Neuron (in vitro differentiated cells): ENCODE measurements at regions not wholly inside any gene's neighbourhood (a gene's known extent, or its start where the extent isn't known, plus 50 kb on each side); places are given as distances from the start of the nearest gene placed in this dataset.
"Not testable (repeated sequence)": the region's sequence is repeated elsewhere in the genome, so short reads cannot be mapped to it uniquely, and the experiment has no call there.

ENCODE experiments used
- H2AFZ ChIP-seq: one replicate; pipeline ENCODE4 v1.6.1; 2013; ENCODE audit warnings: low read depth, mild to moderate bottlenecking, inconsistent platforms, low read length, moderate library complexity
- H3K27me3 ChIP-seq: one replicate; pipeline ENCODE4 v1.6.1; 2013; ENCODE audit warnings: low read length; ENCODE audit not compliant: insufficient read depth
- H3K36me3 ChIP-seq: one replicate; pipeline ENCODE4 v1.6.1; 2013; ENCODE audit warnings: low read length; ENCODE audit not compliant: insufficient read depth
- H3K4me1 ChIP-seq: one replicate; pipeline ENCODE4 v1.6.1; 2013; ENCODE audit warnings: low read length; ENCODE audit not compliant: insufficient read depth
- H3K4me3 ChIP-seq: 2 replicates; pipeline ENCODE4 v1.5.1; 2013; ENCODE audit warnings: mild to moderate bottlenecking, low read length, moderate library complexity
- H3K9me3 ChIP-seq: one replicate; pipeline ENCODE4 v1.6.1; 2013; ENCODE audit warnings: low read length

GRCh38 chr12:25347716-25348592 lies 97.2 kb upstream of the KRAS start:
- H3K4me1 ChIP-seq, result no peaks in the 10 kb centered on the region
- no peaks in the 10 kb centered on the region for H3K36me3 ChIP-seq
- no peak overlapping the region for H2AFZ ChIP-seq
- no peak overlapping the region for H3K4me3 ChIP-seq
- no peaks in the 10 kb centered on the region for H3K9me3 ChIP-seq
- no peaks in the 10 kb centered on the region for H3K27me3 ChIP-seq

DNA sequence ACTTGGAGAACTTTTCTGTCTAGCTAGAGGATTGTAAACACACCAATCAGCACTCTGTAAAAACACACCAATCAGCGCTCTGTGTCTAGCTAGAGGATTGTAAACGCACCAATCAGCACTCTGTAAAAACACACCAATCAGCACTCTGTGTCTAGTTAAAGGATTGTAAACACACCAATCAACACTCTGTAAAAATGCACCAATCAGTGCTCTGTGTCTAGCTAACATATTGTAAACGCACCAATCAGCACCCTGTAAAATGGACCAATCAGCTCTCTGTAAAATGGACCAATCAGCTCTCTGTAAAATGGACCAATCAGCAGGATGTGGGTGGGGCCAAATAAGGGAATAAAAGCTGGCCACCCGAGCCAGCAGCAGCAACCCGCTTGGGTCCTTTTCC lies 91.1 kb upstream of the KRAS start:
- H2AFZ ChIP-seq, H3K4me3 ChIP-seq, H3K9me3 ChIP-seq, H3K36me3 ChIP-seq, H3K4me1 ChIP-seq, H3K27me3 ChIP-seq: not testable (repeated sequence)

GRCh38 chr12:25337916-25338315 lies 87.2 kb upstream of the KRAS start:
- Histone ChIP-seq H3K9me3 (no peaks in the 10 kb centered on the region), H2AFZ (no peak overlapping the region), H3K4me1 (no peaks in the 10 kb centered on the region), H3K4me3 (no peak overlapping the region), H3K36me3 (no peaks in the 10 kb centered on the region), H3K27me3 (no peaks in the 10 kb centered on the region)

DNA sequence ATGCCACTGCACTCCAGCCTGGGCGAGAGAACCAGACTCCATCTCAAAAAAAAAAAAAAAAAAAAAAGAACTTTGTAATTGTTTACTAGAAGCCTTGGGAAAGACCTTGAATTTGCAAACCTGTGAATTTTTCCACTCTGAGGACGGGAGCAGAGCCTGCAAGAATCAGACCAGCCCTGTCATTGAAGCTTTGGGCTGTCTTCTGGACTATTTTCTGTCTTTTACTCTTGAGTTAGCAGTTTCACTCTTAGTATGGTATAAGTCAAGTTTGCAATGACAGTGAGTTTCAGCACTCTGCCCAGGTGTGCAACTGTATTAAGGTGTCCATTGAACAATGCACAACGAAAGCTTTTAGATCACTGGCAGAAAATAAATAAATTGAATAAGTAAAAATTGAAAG lies 81.4 kb upstream of the KRAS start:
- H3K27me3 ChIP-seq, result no peaks in the 10 kb centered on the region

GRCh38 chr12:25328072-25328712 lies 77.5 kb upstream of the KRAS start:
- H3K36me3 ChIP-seq, result no peaks in the 10 kb centered on the region
- H3K4me1 ChIP-seq, result peaks cover 4% of the 10 kb centered on the region
- H3K9me3 ChIP-seq, result no peaks in the 10 kb centered on the region
- no peaks in the 10 kb centered on the region for H3K27me3 ChIP-seq
- no peak overlapping the region for H2AFZ ChIP-seq
- H3K4me3 ChIP-seq, result no peak overlapping the region

More for the DNA sequence above, 81.4 kb upstream of the KRAS start:
- H2AFZ ChIP-seq, result no peak overlapping the region
- no peak overlapping the region for H3K4me3 ChIP-seq
- H3K36me3 ChIP-seq, result no peaks in the 10 kb centered on the region
- H3K4me1 ChIP-seq, result peaks cover 4% of the 10 kb centered on the region
- no peaks in the 10 kb centered on the region for H3K9me3 ChIP-seq

DNA sequence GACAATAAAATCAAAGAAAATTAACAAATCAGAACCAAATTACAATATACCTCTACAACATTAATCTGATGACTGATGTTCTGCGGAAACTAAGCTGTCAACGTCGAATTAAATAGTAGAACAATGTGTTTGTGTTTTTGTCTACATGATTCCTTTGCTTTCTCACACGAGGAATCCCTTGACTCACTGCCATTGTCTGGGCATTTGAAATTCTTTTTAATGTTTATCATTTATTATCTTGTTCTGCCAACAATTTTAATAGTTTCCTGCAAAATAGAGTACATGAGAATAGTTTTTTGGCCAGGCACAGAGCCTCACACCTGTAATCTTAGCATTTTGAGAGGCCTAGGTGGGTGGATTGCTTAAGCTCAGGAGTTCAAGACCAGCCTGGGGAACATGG lies 76.6 kb upstream of the KRAS start:
- no peaks in the 10 kb centered on the region for H3K9me3 ChIP-seq
- no peaks in the 10 kb centered on the region for H3K36me3 ChIP-seq
- H2AFZ ChIP-seq, result no peak overlapping the region
- H3K4me1 ChIP-seq, result peaks cover 4% of the 10 kb centered on the region
- no peak overlapping the region for H3K4me3 ChIP-seq
- no peaks in the 10 kb centered on the region for H3K27me3 ChIP-seq

DNA sequence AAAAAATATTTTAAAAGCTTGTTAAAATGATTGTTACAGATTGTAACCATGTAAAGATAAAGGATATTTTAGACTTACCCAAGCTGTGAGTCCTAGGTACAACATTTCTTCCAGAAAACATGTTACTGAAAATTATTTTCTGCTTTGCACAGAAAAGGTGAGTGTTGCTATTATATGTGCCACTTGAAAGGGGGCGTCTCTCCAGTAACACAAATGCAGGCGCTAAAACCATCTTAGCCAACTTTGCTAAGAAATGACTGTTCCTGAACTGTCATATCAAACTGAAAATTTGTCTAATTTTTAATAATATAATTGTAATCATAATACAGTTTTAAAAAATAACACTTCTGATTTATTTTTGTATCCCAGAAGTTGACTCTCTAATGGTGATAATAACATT lies 75.6 kb upstream of the KRAS start:
- no peaks in the 10 kb centered on the region for H3K27me3 ChIP-seq
- no peaks in the 10 kb centered on the region for H3K9me3 ChIP-seq
- H2AFZ ChIP-seq, result no peak overlapping the region
- peaks cover 4% of the 10 kb centered on the region for H3K4me1 ChIP-seq
- no peaks in the 10 kb centered on the region for H3K36me3 ChIP-seq
- no peak overlapping the region for H3K4me3 ChIP-seq

DNA sequence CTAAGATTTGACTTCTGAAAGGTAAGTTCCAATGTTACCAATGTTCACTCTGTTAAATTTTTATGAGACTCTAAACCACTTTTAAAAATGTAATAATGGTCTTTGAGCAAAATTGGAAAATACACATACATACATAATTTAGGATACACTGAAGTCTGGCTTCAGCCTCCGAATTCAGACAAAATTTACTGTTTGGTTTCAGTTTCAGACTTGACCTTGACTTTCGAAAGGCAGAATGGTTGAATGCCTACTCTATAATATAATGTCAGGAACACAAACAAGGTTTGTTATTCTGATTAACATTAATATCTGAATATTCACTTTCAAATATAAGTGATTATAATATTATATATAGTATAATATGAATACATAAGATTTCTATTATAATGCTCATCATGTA lies 74.1 kb upstream of the KRAS start:
- no peak overlapping the region for H3K4me3 ChIP-seq
- peaks cover 4% of the 10 kb centered on the region for H3K4me1 ChIP-seq
- H3K9me3 ChIP-seq, result no peaks in the 10 kb centered on the region
- H2AFZ ChIP-seq, result no peak overlapping the region
- H3K36me3 ChIP-seq, result no peaks in the 10 kb centered on the region
- H3K27me3 ChIP-seq, result no peaks in the 10 kb centered on the region

GRCh38 chr12:25323581-25323982 lies 72.9 kb upstream of the KRAS start:
- no peaks in the 10 kb centered on the region for H3K36me3 ChIP-seq
- no peak overlapping the region for H3K4me3 ChIP-seq
- no peak overlapping the region for H2AFZ ChIP-seq
- no peaks in the 10 kb centered on the region for H3K9me3 ChIP-seq
- no peaks in the 10 kb centered on the region for H3K27me3 ChIP-seq
- H3K4me1 ChIP-seq, result peaks cover 4% of the 10 kb centered on the region

DNA sequence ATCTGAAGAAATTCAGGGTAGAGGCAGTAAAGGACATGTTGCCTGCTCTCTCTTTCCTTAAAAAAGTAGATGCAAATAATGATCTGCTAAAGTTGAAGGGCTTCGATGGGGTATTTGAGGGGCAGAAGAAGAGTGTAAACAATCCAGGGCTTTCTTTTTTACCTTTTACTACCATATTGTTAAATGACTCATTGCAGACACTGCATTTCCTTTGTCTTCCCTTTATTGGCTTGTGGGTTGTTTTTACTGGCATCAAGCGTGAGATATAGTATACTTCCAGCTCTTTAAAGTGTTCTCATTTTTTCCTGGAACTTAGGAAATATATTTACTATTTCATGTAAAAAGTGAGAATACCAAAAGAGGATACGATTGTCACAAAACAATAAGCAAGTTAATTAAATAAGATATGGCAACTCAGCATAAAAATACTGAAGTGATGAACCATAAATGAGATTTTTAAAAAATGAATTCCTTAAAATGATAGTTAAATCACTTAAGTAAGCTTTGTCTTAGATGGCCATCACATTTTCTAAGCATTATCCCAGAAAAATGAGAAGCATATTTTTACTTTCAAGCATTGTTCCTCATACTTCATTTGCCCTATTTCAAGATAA lies 72.3 kb upstream of the KRAS start:
- H2AFZ ChIP-seq, result no peak overlapping the region
- H3K27me3 ChIP-seq, result no peaks in the 10 kb centered on the region
- no peaks in the 10 kb centered on the region for H3K9me3 ChIP-seq
- peaks cover 2% of the 10 kb centered on the region for H3K4me1 ChIP-seq
- H3K4me3 ChIP-seq, result no peak overlapping the region
- no peaks in the 10 kb centered on the region for H3K36me3 ChIP-seq

- H3K9me3 ChIP-seq, result no peaks in the 10 kb centered on the region
- H3K4me3 ChIP-seq, result no peak overlapping the region
- no peaks in the 10 kb centered on the region for H3K27me3 ChIP-seq
- no peaks in the 10 kb centered on the region for H3K36me3 ChIP-seq
- H2AFZ ChIP-seq, result no peak overlapping the region
- H3K4me1 ChIP-seq, result no peaks in the 10 kb centered on the region
Observed at GRCh38 chr12:25322351-25322750, 71.6 kb upstream of the KRAS start.

GRCh38 chr12:25321772-25322171 lies 71.0 kb upstream of the KRAS start:
- H3K4me1 ChIP-seq, result no peaks in the 10 kb centered on the region
- H3K4me3 ChIP-seq, result no peak overlapping the region
- no peaks in the 10 kb centered on the region for H3K9me3 ChIP-seq
- no peak overlapping the region for H2AFZ ChIP-seq
- no peaks in the 10 kb centered on the region for H3K27me3 ChIP-seq
- H3K36me3 ChIP-seq, result no peaks in the 10 kb centered on the region

DNA sequence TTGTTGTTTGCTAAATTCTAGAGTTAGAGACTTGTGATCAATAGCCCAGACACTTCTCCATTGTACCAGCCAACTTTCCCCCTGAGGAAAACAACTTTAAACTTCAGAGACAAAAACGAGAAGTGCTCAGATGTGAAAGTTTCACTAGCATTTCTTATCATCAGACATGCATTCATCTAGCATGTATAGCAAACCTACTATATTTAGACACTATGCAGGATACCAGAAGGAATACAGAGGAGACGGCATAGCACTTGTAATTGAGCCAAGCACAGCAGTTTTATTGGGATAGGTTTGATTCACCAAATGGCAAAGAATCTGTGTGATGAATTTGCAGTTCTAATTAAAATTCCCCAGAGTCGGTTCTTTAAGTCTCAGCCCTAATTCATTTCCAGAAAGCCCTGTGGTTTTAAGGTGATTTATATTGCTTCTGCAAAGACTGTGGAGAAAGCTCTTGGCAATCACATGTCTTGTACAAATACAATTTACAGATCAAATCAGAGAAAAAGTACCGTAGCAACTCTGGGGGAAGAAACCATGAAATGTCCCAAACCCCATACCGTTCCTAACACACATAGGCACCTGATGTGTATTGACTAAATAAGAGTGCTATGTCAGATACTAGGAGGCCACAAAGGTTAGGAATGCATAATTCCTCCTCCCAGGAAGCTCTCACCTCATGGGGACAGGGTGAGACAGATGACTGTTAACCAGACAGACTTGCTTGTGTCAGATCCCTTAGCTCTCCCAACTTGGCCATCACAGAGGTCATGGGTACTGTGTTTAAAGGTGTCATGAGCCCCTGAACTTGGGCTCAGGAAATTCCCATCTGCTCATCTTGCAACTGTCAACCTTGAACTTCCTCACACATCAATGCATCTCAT lies 69.6 kb upstream of the KRAS start:
- no peak overlapping the region for H2AFZ ChIP-seq
- no peaks in the 10 kb centered on the region for H3K36me3 ChIP-seq
- H3K4me3 ChIP-seq, result no peak overlapping the region
- no peaks in the 10 kb centered on the region for H3K9me3 ChIP-seq
- H3K4me1 ChIP-seq, result no peaks in the 10 kb centered on the region
- H3K27me3 ChIP-seq, result no peaks in the 10 kb centered on the region
